DND-41 (cell line): ENCODE measurements at regions not wholly inside any gene's neighbourhood (a gene's known extent, or its start where the extent isn't known, plus 50 kb on each side); places are given as distances from the start of the nearest gene placed in this dataset.
A peak's percentile ranks its signal among the peaks of the same experiment; 100 is the strongest.

ENCODE experiments used
- ATAC-seq: fragments of 200-7000 bp; cut with Tn5 transposase; 3 replicates; pipeline ENCODE4 v1.9.1; 2021; ENCODE audit warnings: low read depth; ENCODE audit not compliant: insufficient read depth
- DNase-seq: peaks from one replicate; pipeline ENCODE4 v3.0.0-alpha.2; 2020
- H2AFZ ChIP-seq: 2 replicates; pipeline ENCODE4 v1.6.0; 2012; ENCODE audit warnings: low read depth, low read length
- H3K27ac ChIP-seq: 2 replicates; pipeline ENCODE4 v1.5.1; 2012; ENCODE audit warnings: low read length, inconsistent platforms
- H3K27me3 ChIP-seq: fragments of 200-600 bp; sonication (generic); 2 replicates; pipeline ENCODE4 v1.6.0; 2012; ENCODE audit warnings: low read length, mild to moderate bottlenecking, inconsistent platforms; ENCODE audit not compliant: insufficient read depth, poor library complexity
- H3K36me3 ChIP-seq: 2 replicates; pipeline ENCODE4 v1.5.1; 2012; ENCODE audit warnings: low read length, inconsistent platforms; ENCODE audit not compliant: insufficient read depth
- H3K4me1 ChIP-seq: 2 replicates; pipeline ENCODE4 v1.5.1; 2012; ENCODE audit warnings: mild to moderate bottlenecking, low read length; ENCODE audit not compliant: insufficient read depth
- H3K4me2 ChIP-seq: 2 replicates; pipeline ENCODE4 v1.6.0; 2012; ENCODE audit warnings: mild to moderate bottlenecking, moderate library complexity, low read length, inconsistent platforms; ENCODE audit not compliant: insufficient read depth
- H3K4me3 ChIP-seq, 2 experiments: fragments of 200-600 bp in 1 of 2; shearing (Covaris generic) in 1 of 2; 2 replicates each; pipeline ENCODE4 v1.5.1; 2012 to 2016; ENCODE audit warnings: inconsistent platforms in 2 of 2, low read length in 2 of 2, mild to moderate bottlenecking in 2 of 2, low read depth in 1 of 2, moderate library complexity in 1 of 2
- H3K79me2 ChIP-seq: 2 replicates; pipeline ENCODE4 v1.6.0; 2012; ENCODE audit warnings: low read length, inconsistent platforms; ENCODE audit not compliant: insufficient read depth
- H3K9ac ChIP-seq: 2 replicates; pipeline ENCODE4 v1.6.0; 2012; ENCODE audit warnings: low read depth, mild to moderate bottlenecking, inconsistent platforms, low read length, moderate library complexity
- H3K9me3 ChIP-seq: 2 replicates; pipeline ENCODE4 v1.5.1; 2012; ENCODE audit warnings: low read length, moderate library complexity, mild to moderate bottlenecking, inconsistent platforms; ENCODE audit not compliant: insufficient read depth, severe bottlenecking
- H4K20me1 ChIP-seq: 2 replicates; pipeline ENCODE4 v1.6.0; 2012; ENCODE audit warnings: low read length; ENCODE audit not compliant: insufficient read depth
- EZH2 ChIP-seq: IDR thresholded peaks from 3 replicates; pipeline ENCODE4 v1.6.1; 2012; ENCODE audit warnings: borderline replicate concordance, low read depth, mild to moderate bottlenecking, moderate library complexity, low read length, inconsistent platforms; ENCODE audit not compliant: severe bottlenecking
- TF ChIP-seq, protein P1 (sequence below): IDR thresholded peaks from 2 replicates; pipeline ENCODE4 v1.5.1; 2012; ENCODE audit warnings: borderline replicate concordance, low read length, moderate library complexity, mild to moderate bottlenecking; ENCODE audit not compliant: poor library complexity, severe bottlenecking; ENCODE audit errors: extremely low read depth

DNA sequence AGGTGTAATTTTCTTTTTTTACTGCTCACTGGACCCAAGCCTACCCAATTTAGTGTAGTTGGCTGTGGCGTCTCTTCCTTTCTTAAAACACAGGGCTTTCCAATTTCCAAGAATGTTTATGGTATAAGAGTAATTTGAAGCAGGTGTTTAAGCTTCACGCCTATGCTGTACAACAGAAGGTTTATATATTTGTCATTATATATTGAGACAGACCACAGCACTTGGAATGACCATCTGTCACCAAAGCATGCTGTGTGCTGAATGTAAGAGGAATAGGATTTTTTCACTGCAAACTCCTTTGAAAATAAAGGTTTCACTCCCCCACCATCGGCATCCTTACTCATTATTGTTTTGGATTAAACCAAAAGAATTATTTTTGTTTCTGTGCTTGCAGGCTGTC is 325.7 kb downstream of the OTOL1 start:
- H3K27ac ChIP-seq: no peak overlapping the region
- no peak overlapping the region for H3K9ac ChIP-seq
- H3K9me3 ChIP-seq: no peaks in the 10 kb centered on the region
- no peak overlapping the region for H3K4me3 ChIP-seq
- H3K36me3 ChIP-seq: no peaks in the 10 kb centered on the region
- no peak overlapping the region for H2AFZ ChIP-seq
- peak; percentile 22; the same call in 1 of the 3 replicates for ATAC-seq
- no peaks in the 10 kb centered on the region for H3K79me2 ChIP-seq
- H4K20me1 ChIP-seq: no peaks in the 10 kb centered on the region
- no peaks in the 10 kb centered on the region for H3K27me3 ChIP-seq
- TF ChIP-seq EZH2: no peak
- TF ChIP-seq, protein P1, sequence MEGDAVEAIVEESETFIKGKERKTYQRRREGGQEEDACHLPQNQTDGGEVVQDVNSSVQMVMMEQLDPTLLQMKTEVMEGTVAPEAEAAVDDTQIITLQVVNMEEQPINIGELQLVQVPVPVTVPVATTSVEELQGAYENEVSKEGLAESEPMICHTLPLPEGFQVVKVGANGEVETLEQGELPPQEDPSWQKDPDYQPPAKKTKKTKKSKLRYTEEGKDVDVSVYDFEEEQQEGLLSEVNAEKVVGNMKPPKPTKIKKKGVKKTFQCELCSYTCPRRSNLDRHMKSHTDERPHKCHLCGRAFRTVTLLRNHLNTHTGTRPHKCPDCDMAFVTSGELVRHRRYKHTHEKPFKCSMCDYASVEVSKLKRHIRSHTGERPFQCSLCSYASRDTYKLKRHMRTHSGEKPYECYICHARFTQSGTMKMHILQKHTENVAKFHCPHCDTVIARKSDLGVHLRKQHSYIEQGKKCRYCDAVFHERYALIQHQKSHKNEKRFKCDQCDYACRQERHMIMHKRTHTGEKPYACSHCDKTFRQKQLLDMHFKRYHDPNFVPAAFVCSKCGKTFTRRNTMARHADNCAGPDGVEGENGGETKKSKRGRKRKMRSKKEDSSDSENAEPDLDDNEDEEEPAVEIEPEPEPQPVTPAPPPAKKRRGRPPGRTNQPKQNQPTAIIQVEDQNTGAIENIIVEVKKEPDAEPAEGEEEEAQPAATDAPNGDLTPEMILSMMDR: no peak
- DNase-seq: no peak
- no peak overlapping the region for H3K4me2 ChIP-seq
- H3K4me1 ChIP-seq: no peaks in the 10 kb centered on the region

DNA sequence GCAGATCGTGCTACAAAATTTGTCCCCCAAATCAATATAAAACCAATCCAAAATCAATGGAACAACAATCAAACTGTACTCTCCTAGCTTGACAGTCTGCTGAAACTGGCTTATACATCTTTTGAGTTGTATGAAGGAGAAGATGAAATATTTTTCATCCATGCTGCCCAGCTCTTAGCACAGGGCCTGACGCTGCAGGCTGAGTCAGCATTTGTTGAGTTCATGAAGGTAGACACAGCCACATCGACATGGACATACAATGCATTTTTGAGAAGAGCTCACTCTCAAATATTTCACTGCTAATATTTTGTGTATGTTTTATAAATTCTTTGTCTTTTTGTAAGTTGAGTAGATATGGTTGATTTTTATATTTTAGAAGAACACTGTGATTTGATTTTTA is 327.3 kb downstream of the OTOL1 start:
- H3K79me2 ChIP-seq: no peaks in the 10 kb centered on the region
- H3K27me3 ChIP-seq: no peaks in the 10 kb centered on the region
- H2AFZ ChIP-seq: no peak overlapping the region
- H3K27ac ChIP-seq: no peak overlapping the region
- no peak for ATAC-seq
- no peaks in the 10 kb centered on the region for H3K36me3 ChIP-seq
- H3K9ac ChIP-seq: no peak overlapping the region
- TF ChIP-seq, protein P1: no peak
- TF ChIP-seq EZH2: no peak
- no peak for DNase-seq
- H3K9me3 ChIP-seq: no peaks in the 10 kb centered on the region
- H3K4me2 ChIP-seq: no peak overlapping the region
- H3K4me1 ChIP-seq: no peaks in the 10 kb centered on the region
- H4K20me1 ChIP-seq: no peaks in the 10 kb centered on the region
- H3K4me3 ChIP-seq: no peak overlapping the region

DNA sequence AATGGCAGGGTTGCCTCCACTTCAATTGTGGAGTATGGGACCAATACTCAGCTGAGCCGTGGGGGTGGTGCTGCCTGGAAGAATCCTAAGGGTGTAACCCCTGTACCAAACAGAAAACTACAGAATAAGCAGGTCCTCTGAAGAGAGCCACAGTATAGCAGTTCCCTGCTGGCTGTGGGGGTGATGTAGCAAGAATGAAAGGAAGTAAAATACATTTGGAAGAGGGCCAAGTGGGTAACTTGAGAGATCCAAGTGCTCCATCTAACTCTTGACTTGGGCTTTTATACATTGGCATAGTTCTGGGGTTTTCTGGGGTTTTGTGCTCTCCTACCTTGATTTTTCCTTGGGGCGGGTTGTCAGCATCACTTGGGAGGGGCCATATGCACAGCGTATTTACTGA is 341.4 kb downstream of the OTOL1 start:
- Histone ChIP-seq H3K9me3 (no peaks in the 10 kb centered on the region), H3K27me3 (no peaks in the 10 kb centered on the region), H4K20me1 (no peaks in the 10 kb centered on the region), H3K4me2 (no peak overlapping the region), H3K27ac (no peak overlapping the region), H3K36me3 (no peaks in the 10 kb centered on the region), H3K79me2 (no peaks in the 10 kb centered on the region), H3K4me3 (no peak overlapping the region), H3K9ac (no peak overlapping the region), H2AFZ (no peak overlapping the region; the same call in 1 of the 2 replicates), H3K4me1 (no peaks in the 10 kb centered on the region)
- DNase-seq: no peak
- peak; percentile 29; the same call in 1 of the 3 replicates for ATAC-seq
- TF ChIP-seq, protein P1: no peak
- no peak for TF ChIP-seq EZH2

DNA sequence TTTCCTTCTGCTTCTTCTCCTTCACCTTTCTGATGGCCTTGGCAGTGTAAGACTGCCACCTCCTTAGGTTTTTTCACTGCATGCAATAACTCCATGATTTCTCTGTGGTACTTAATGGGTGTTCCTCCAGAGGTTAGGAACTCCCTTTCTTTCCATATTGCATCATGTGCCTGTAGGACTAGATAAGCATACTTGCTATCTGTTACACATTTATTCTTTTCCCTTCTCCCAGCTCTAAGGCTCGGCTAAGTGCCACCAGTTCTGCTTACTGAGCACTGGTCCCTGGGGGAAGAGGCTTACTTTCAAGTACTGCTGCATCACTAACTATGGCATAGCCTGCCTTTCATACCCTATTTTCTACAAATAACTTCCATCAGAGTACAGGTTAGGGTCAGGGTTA is 351.8 kb downstream of the OTOL1 start:
- Histone ChIP-seq H3K9ac (no peak overlapping the region), H3K27ac (no peak overlapping the region), H4K20me1 (no peaks in the 10 kb centered on the region), H3K9me3 (peaks cover 3% of the 10 kb centered on the region), H3K79me2 (no peaks in the 10 kb centered on the region), H3K27me3 (no peaks in the 10 kb centered on the region), H2AFZ (no peak overlapping the region), H3K36me3 (no peaks in the 10 kb centered on the region), H3K4me1 (no peaks in the 10 kb centered on the region), H3K4me2 (no peak overlapping the region), H3K4me3 (no peak overlapping the region)
- TF ChIP-seq EZH2: no peak
- TF ChIP-seq, protein P1: no peak
- DNase-seq: no peak
- no peak for ATAC-seq
